Stimulated activated naive CD8-positive, alpha-beta T cell treated with anti-CD3 and anti-CD28 coated beads, Interleukin-15, Interleukin-2, amounts not matched to agents 100 ng/mL and 50 ng/mL, for 24 hours (primary cell): ENCODE measurements at regions not wholly inside any gene's neighbourhood (a gene's known extent, or its start where the extent isn't known, plus 50 kb on each side); places are given as distances from the start of the nearest gene placed in this dataset.
"Not testable (repeated sequence)": the region's sequence is repeated elsewhere in the genome, so short reads cannot be mapped to it uniquely, and the experiment has no call there.

Experiments
- H3K27ac Mint-ChIP-seq: one replicate; pipeline ENCODE4 v1.8.0; 2021; ENCODE audit warnings: mild to moderate bottlenecking, mixed read lengths
- H3K27me3 Mint-ChIP-seq: one replicate; pipeline ENCODE4 v1.8.0; 2021; ENCODE audit warnings: mixed read lengths
- H3K36me3 Mint-ChIP-seq: one replicate; pipeline ENCODE4 v1.8.0; 2021; ENCODE audit warnings: low read depth, mixed read lengths
- H3K4me1 Mint-ChIP-seq: one replicate; pipeline ENCODE4 v1.8.0; 2021; ENCODE audit warnings: low read depth, mixed read lengths
- H3K4me3 Mint-ChIP-seq: one replicate; pipeline ENCODE4 v1.8.0; 2021; ENCODE audit warnings: mild to moderate bottlenecking, mixed read lengths
- H3K9me3 Mint-ChIP-seq: one replicate; pipeline ENCODE4 v1.8.0; 2021; ENCODE audit warnings: mixed read lengths

GRCh38 chr3:95218484-95218883, 1155.6 kb downstream of the NSUN3 start:
- Mint-ChIP-seq H3K27me3 (no peaks in the 10 kb centered on the region), H3K27ac (no peak overlapping the region), H3K36me3 (no peaks in the 10 kb centered on the region), H3K9me3 (peaks cover 9% of the 10 kb centered on the region), H3K4me3 (no peak overlapping the region), H3K4me1 (no peaks in the 10 kb centered on the region)

- no peaks in the 10 kb centered on the region for H3K4me1 Mint-ChIP-seq
- no peak overlapping the region for H3K4me3 Mint-ChIP-seq
- no peaks in the 10 kb centered on the region for H3K27me3 Mint-ChIP-seq
- H3K36me3 Mint-ChIP-seq, result no peaks in the 10 kb centered on the region
- peaks cover 6% of the 10 kb centered on the region for H3K9me3 Mint-ChIP-seq
- H3K27ac Mint-ChIP-seq, result no peak overlapping the region
These were observed 1163.6 kb downstream of the NSUN3 start for GRCh38 chr3:95226437-95226836.

GRCh38 chr3:95227092-95227491, 1164.2 kb downstream of the NSUN3 start:
- Mint-ChIP-seq H3K9me3 (peaks cover 6% of the 10 kb centered on the region), H3K27me3 (no peaks in the 10 kb centered on the region), H3K4me3 (no peak overlapping the region), H3K36me3 (no peaks in the 10 kb centered on the region), H3K4me1 (no peaks in the 10 kb centered on the region), H3K27ac (no peak overlapping the region)

GRCh38 chr3:95228416-95228815, 1165.6 kb downstream of the NSUN3 start:
- Mint-ChIP-seq H3K4me3 (no peak overlapping the region), H3K27me3 (no peaks in the 10 kb centered on the region), H3K4me1 (no peaks in the 10 kb centered on the region), H3K36me3 (no peaks in the 10 kb centered on the region), H3K27ac (no peak overlapping the region), H3K9me3 (peaks cover 10% of the 10 kb centered on the region)

GRCh38 chr3:95235916-95236315, 1173.1 kb downstream of the NSUN3 start:
- H3K4me1 Mint-ChIP-seq, result no peaks in the 10 kb centered on the region
- no peaks in the 10 kb centered on the region for H3K36me3 Mint-ChIP-seq
- no peak overlapping the region for H3K4me3 Mint-ChIP-seq
- peaks cover 20% of the 10 kb centered on the region for H3K9me3 Mint-ChIP-seq
- no peak overlapping the region for H3K27ac Mint-ChIP-seq
- H3K27me3 Mint-ChIP-seq, result no peaks in the 10 kb centered on the region

- H3K4me3 Mint-ChIP-seq, result no peak overlapping the region
- no peak overlapping the region for H3K27ac Mint-ChIP-seq
- H3K36me3 Mint-ChIP-seq, result no peaks in the 10 kb centered on the region
- no peaks in the 10 kb centered on the region for H3K4me1 Mint-ChIP-seq
- peaks cover 23% of the 10 kb centered on the region for H3K9me3 Mint-ChIP-seq
- no peaks in the 10 kb centered on the region for H3K27me3 Mint-ChIP-seq
These were observed 1174.9 kb downstream of the NSUN3 start for GRCh38 chr3:95237783-95238182.

GRCh38 chr3:95240395-95240794, 1177.5 kb downstream of the NSUN3 start:
- H3K36me3 Mint-ChIP-seq, result no peaks in the 10 kb centered on the region
- no peaks in the 10 kb centered on the region for H3K4me1 Mint-ChIP-seq
- no peak overlapping the region for H3K4me3 Mint-ChIP-seq
- H3K27ac Mint-ChIP-seq, result no peak overlapping the region
- H3K27me3 Mint-ChIP-seq, result no peaks in the 10 kb centered on the region
- peaks cover 18% of the 10 kb centered on the region for H3K9me3 Mint-ChIP-seq

- H3K27me3 Mint-ChIP-seq, H3K4me3 Mint-ChIP-seq, H3K4me1 Mint-ChIP-seq, H3K36me3 Mint-ChIP-seq, H3K27ac Mint-ChIP-seq: not testable (repeated sequence)
- H3K9me3 Mint-ChIP-seq, result peaks cover 23% of the 10 kb centered on the region
These were observed 1178.4 kb downstream of the NSUN3 start for GRCh38 chr3:95241256-95241655.

GRCh38 chr3:95246413-95246812, 1183.6 kb downstream of the NSUN3 start:
- no peaks in the 10 kb centered on the region for H3K27me3 Mint-ChIP-seq
- peaks cover 11% of the 10 kb centered on the region for H3K9me3 Mint-ChIP-seq
- H3K36me3 Mint-ChIP-seq, result no peaks in the 10 kb centered on the region
- no peak overlapping the region for H3K27ac Mint-ChIP-seq
- H3K4me1 Mint-ChIP-seq, result no peaks in the 10 kb centered on the region
- H3K4me3 Mint-ChIP-seq, result no peak overlapping the region

- H3K27me3 Mint-ChIP-seq, result no peaks in the 10 kb centered on the region
- H3K36me3 Mint-ChIP-seq, result no peaks in the 10 kb centered on the region
- no peak overlapping the region for H3K27ac Mint-ChIP-seq
- H3K4me1 Mint-ChIP-seq, result no peaks in the 10 kb centered on the region
- no peak overlapping the region for H3K4me3 Mint-ChIP-seq
- H3K9me3 Mint-ChIP-seq, result peaks cover 10% of the 10 kb centered on the region
These were observed 1191.2 kb downstream of the NSUN3 start for GRCh38 chr3:95254061-95254460.

- Mint-ChIP-seq H3K9me3 (peaks cover 12% of the 10 kb centered on the region), H3K4me1 (no peaks in the 10 kb centered on the region), H3K27me3 (no peaks in the 10 kb centered on the region), H3K36me3 (no peaks in the 10 kb centered on the region), H3K4me3 (no peak overlapping the region), H3K27ac (no peak overlapping the region)
These were observed 1191.9 kb downstream of the NSUN3 start for GRCh38 chr3:95254758-95255157.

- Mint-ChIP-seq H3K4me1 (no peaks in the 10 kb centered on the region), H3K27me3 (no peaks in the 10 kb centered on the region), H3K9me3 (peaks cover 3% of the 10 kb centered on the region), H3K4me3 (no peak overlapping the region), H3K27ac (no peak overlapping the region), H3K36me3 (no peaks in the 10 kb centered on the region)
These were observed 1202.3 kb downstream of the NSUN3 start for GRCh38 chr3:95265129-95265528.

GRCh38 chr3:95271395-95271794, 1208.5 kb downstream of the NSUN3 start:
- no peak overlapping the region for H3K4me3 Mint-ChIP-seq
- no peaks in the 10 kb centered on the region for H3K36me3 Mint-ChIP-seq
- no peaks in the 10 kb centered on the region for H3K27me3 Mint-ChIP-seq
- H3K9me3 Mint-ChIP-seq, result peaks cover 4% of the 10 kb centered on the region
- H3K27ac Mint-ChIP-seq, result no peak overlapping the region
- H3K4me1 Mint-ChIP-seq, result no peaks in the 10 kb centered on the region

GRCh38 chr3:95272166-95272565, 1209.3 kb downstream of the NSUN3 start:
- H3K27ac Mint-ChIP-seq, result no peak overlapping the region
- H3K27me3 Mint-ChIP-seq, result no peaks in the 10 kb centered on the region
- H3K9me3 Mint-ChIP-seq, result peaks cover 4% of the 10 kb centered on the region
- no peak overlapping the region for H3K4me3 Mint-ChIP-seq
- no peaks in the 10 kb centered on the region for H3K4me1 Mint-ChIP-seq
- H3K36me3 Mint-ChIP-seq, result no peaks in the 10 kb centered on the region

- H3K4me1 Mint-ChIP-seq, result no peaks in the 10 kb centered on the region
- H3K4me3 Mint-ChIP-seq, result no peak overlapping the region
- H3K36me3 Mint-ChIP-seq, result no peaks in the 10 kb centered on the region
- H3K9me3 Mint-ChIP-seq, result peaks cover 4% of the 10 kb centered on the region
- no peak overlapping the region for H3K27ac Mint-ChIP-seq
- no peaks in the 10 kb centered on the region for H3K27me3 Mint-ChIP-seq
These were observed 1209.9 kb downstream of the NSUN3 start for GRCh38 chr3:95272781-95273180.

GRCh38 chr3:95277613-95278012, 1214.8 kb downstream of the NSUN3 start:
- H3K27ac Mint-ChIP-seq, result no peak overlapping the region
- no peaks in the 10 kb centered on the region for H3K4me1 Mint-ChIP-seq
- H3K27me3 Mint-ChIP-seq, result no peaks in the 10 kb centered on the region

More at GRCh38 chr3:95277613-95278012, 1214.8 kb downstream of the NSUN3 start:
- peaks cover 4% of the 10 kb centered on the region for H3K9me3 Mint-ChIP-seq
- no peak overlapping the region for H3K4me3 Mint-ChIP-seq
- H3K36me3 Mint-ChIP-seq, result no peaks in the 10 kb centered on the region
